CMK (cell line): ENCODE measurements at regions not wholly inside any gene's neighbourhood (a gene's known extent, or its start where the extent isn't known, plus 50 kb on each side); places are given as distances from the start of the nearest gene placed in this dataset.
"Not testable (repeated sequence)": the region's sequence is repeated elsewhere in the genome, so short reads cannot be mapped to it uniquely, and the experiment has no call there.

Experiments used
- DNase-seq: peaks from one replicate; pipeline ENCODE4 v3.0.0-alpha.2; 2010; ENCODE audit warnings: low read depth

- DNase-seq, result not testable (repeated sequence)
Observed at GRCh38 chr6:67878216-67878615, 756.9 kb upstream of the ADGRB3 start.

- DNase-seq, result no peak
Observed at GRCh38 chr6:67877288-67877687, 757.8 kb upstream of the ADGRB3 start.

GRCh38 chr6:67875877-67876383 is 759.2 kb upstream of the ADGRB3 start:
- no peak for DNase-seq

GRCh38 chr6:67870321-67870720 is 764.8 kb upstream of the ADGRB3 start:
- DNase-seq, result no peak

- no peak for DNase-seq
Observed at GRCh38 chr6:67863346-67863745, 771.7 kb upstream of the ADGRB3 start.

GRCh38 chr6:67854098-67854497 is 781.0 kb upstream of the ADGRB3 start:
- no peak for DNase-seq

- DNase-seq, result no peak
Observed at GRCh38 chr6:67839818-67840217, 795.3 kb upstream of the ADGRB3 start.

GRCh38 chr6:67825201-67825895 is 809.7 kb upstream of the ADGRB3 start:
- DNase-seq, result no peak

- DNase-seq, result no peak
Observed at GRCh38 chr6:67818322-67818721, 816.8 kb upstream of the ADGRB3 start.

- DNase-seq, result no peak
Observed at GRCh38 chr6:67815623-67816022, 819.5 kb upstream of the ADGRB3 start.

- DNase-seq, result no peak
Observed at GRCh38 chr6:67814262-67814661, 820.8 kb upstream of the ADGRB3 start.

GRCh38 chr6:67812693-67813092 is 822.4 kb upstream of the ADGRB3 start:
- DNase-seq, result no peak

GRCh38 chr6:67812125-67812524 is 823.0 kb upstream of the ADGRB3 start:
- DNase-seq, result no peak

GRCh38 chr6:67811239-67812037 is 823.6 kb upstream of the ADGRB3 start:
- DNase-seq, result no peak

- not testable (repeated sequence) for DNase-seq
Observed at GRCh38 chr6:67804808-67805207, 830.3 kb upstream of the ADGRB3 start.

- DNase-seq, result no peak
Observed at GRCh38 chr6:67802771-67803170, 832.3 kb upstream of the ADGRB3 start.

- peak; percentile 39 for DNase-seq
Observed at GRCh38 chr6:67792996-67793395, 842.1 kb upstream of the ADGRB3 start.

- DNase-seq, result no peak
Observed at GRCh38 chr6:67790569-67790968, 844.5 kb upstream of the ADGRB3 start.

GRCh38 chr6:67787119-67787518 is 848.0 kb upstream of the ADGRB3 start:
- DNase-seq, result not testable (repeated sequence)

- DNase-seq, result no peak
Observed at GRCh38 chr6:67779876-67780275, 855.2 kb upstream of the ADGRB3 start.

- no peak for DNase-seq
Observed at GRCh38 chr6:67775333-67775732, 859.7 kb upstream of the ADGRB3 start.

GRCh38 chr6:67768972-67769371 is 866.1 kb upstream of the ADGRB3 start:
- no peak for DNase-seq
